ENCODE measurements at regions not wholly inside any gene's neighbourhood (a gene's known extent, or its start where the extent isn't known, plus 50 kb on each side); places are given as distances from the start of the nearest gene placed in this dataset.

DNA sequence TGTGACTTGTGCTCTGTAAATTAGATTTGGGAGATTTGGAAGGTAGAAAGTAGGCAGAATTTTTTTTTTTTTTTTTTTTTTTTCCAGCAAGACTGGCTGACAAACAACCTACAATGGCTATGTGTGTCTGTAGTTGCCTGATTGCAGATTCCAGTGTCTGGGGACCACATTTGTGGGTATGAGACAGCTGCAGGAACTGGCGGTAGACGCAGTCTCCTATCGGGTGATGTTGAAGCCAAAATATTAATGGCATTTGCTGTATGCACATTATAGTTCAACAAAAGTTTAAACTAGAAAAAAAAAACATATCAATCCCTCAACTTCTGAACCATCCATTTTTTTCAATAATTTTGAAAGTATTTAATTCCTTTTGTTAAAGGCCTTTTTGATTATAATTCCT is 665.2 kb downstream of the TOX3 start:
- Histone ChIP-seq H3K27me3 (ENCODE audit: control insufficient read depth, insufficient read depth, low read length, poor library complexity, severe bottlenecking) (no peaks in the 10 kb centered on the region), H3K36me3 (ENCODE audit: control insufficient read depth, insufficient read depth, low read length) (no peaks in the 10 kb centered on the region), H3K4me3 (ENCODE audit: insufficient read depth, low read depth, low read length) (no peak overlapping the region), H3K4me1 (ENCODE audit: control insufficient read depth, insufficient read depth, low read length) (no peaks in the 10 kb centered on the region), H3K9me3 (ENCODE audit: control insufficient read depth, low read length) (no peaks in the 10 kb centered on the region), H3K27ac (ENCODE audit: insufficient read depth, low read depth, low read length, poor library complexity, severe bottlenecking) (no peak overlapping the region)
- WGBS, 2 experiments: 98 to 100% methylated on average over 3 of the region's 3 CpGs

GRCh38 chr16:51880776-51881175 is 666.2 kb downstream of the TOX3 start:
- peaks cover 4% of the 10 kb centered on the region for H3K4me1 ChIP-seq (ENCODE audit: control insufficient read depth, insufficient read depth, low read length)
- H3K27me3 ChIP-seq (ENCODE audit: control insufficient read depth, insufficient read depth, low read length, poor library complexity, severe bottlenecking): no peaks in the 10 kb centered on the region
- no peak overlapping the region for H3K27ac ChIP-seq (ENCODE audit: insufficient read depth, low read depth, low read length, poor library complexity, severe bottlenecking)
- H3K36me3 ChIP-seq (ENCODE audit: control insufficient read depth, insufficient read depth, low read length): no peaks in the 10 kb centered on the region
- no peak overlapping the region for H3K4me3 ChIP-seq (ENCODE audit: insufficient read depth, low read depth, low read length)
- H3K9me3 ChIP-seq (ENCODE audit: control insufficient read depth, low read length): no peaks in the 10 kb centered on the region
- 71 to 72% methylated on average over 4 of the region's 4 CpGs for WGBS, 2 experiments

DNA sequence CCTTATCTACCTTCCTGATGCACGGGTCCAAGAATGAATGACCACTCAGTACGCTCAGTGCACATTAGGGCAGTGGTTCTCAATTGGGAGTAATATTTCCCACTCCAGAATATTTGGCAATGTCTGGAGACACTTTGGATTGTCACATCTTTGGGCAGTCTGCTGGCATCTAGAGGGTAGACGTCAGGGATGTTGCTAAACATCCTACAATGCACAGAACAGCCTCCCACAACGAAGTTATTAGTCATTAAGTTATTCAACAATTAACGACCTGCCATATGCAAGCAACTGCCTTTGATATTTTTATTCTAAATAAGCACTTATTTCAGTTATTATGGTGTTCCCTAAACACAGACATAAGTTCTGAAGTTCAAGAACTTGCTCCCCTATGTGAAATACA is 669.3 kb downstream of the TOX3 start:
- WGBS, 2 experiments: 85 to 87% methylated on average over 5 of the region's 5 CpGs
- no peak overlapping the region for H3K27ac ChIP-seq (ENCODE audit: insufficient read depth, low read depth, low read length, poor library complexity, severe bottlenecking)

GRCh38 chr16:51876934-51877333 is 670.0 kb downstream of the TOX3 start:
- H3K27ac ChIP-seq (ENCODE audit: insufficient read depth, low read depth, low read length, poor library complexity, severe bottlenecking): no peak overlapping the region
- H3K4me1 ChIP-seq (ENCODE audit: control insufficient read depth, insufficient read depth, low read length): peaks cover 7% of the 10 kb centered on the region
- no peaks in the 10 kb centered on the region for H3K27me3 ChIP-seq (ENCODE audit: control insufficient read depth, insufficient read depth, low read length, poor library complexity, severe bottlenecking)
- no peaks in the 10 kb centered on the region for H3K9me3 ChIP-seq (ENCODE audit: control insufficient read depth, low read length)
- H3K4me3 ChIP-seq (ENCODE audit: insufficient read depth, low read depth, low read length): no peak overlapping the region
- 90 to 94% methylated on average over 3 of the region's 3 CpGs for WGBS, 2 experiments
- H3K36me3 ChIP-seq (ENCODE audit: control insufficient read depth, insufficient read depth, low read length): no peaks in the 10 kb centered on the region

More for the DNA sequence above, 669.3 kb downstream of the TOX3 start:
- H3K36me3 ChIP-seq (ENCODE audit: control insufficient read depth, insufficient read depth, low read length): no peaks in the 10 kb centered on the region
- peaks cover 7% of the 10 kb centered on the region for H3K4me1 ChIP-seq (ENCODE audit: control insufficient read depth, insufficient read depth, low read length)
- H3K4me3 ChIP-seq (ENCODE audit: insufficient read depth, low read depth, low read length): no peak overlapping the region
- H3K9me3 ChIP-seq (ENCODE audit: control insufficient read depth, low read length): no peaks in the 10 kb centered on the region
- no peaks in the 10 kb centered on the region for H3K27me3 ChIP-seq (ENCODE audit: control insufficient read depth, insufficient read depth, low read length, poor library complexity, severe bottlenecking)

GRCh38 chr16:51876601-51876875 is 670.4 kb downstream of the TOX3 start:
- no peaks in the 10 kb centered on the region for H3K9me3 ChIP-seq (ENCODE audit: control insufficient read depth, low read length)
- no peak overlapping the region for H3K27ac ChIP-seq (ENCODE audit: insufficient read depth, low read depth, low read length, poor library complexity, severe bottlenecking)
- H3K4me1 ChIP-seq (ENCODE audit: control insufficient read depth, insufficient read depth, low read length): peaks cover 7% of the 10 kb centered on the region
- H3K27me3 ChIP-seq (ENCODE audit: control insufficient read depth, insufficient read depth, low read length, poor library complexity, severe bottlenecking): no peaks in the 10 kb centered on the region
- H3K4me3 ChIP-seq (ENCODE audit: insufficient read depth, low read depth, low read length): no peak overlapping the region
- 71 to 100% methylated on average over 1 to 3 of the region's 3 CpGs for WGBS, 2 experiments
- no peaks in the 10 kb centered on the region for H3K36me3 ChIP-seq (ENCODE audit: control insufficient read depth, insufficient read depth, low read length)

- H3K4me1 ChIP-seq (ENCODE audit: control insufficient read depth, insufficient read depth, low read length): peaks cover 7% of the 10 kb centered on the region
- H3K27me3 ChIP-seq (ENCODE audit: control insufficient read depth, insufficient read depth, low read length, poor library complexity, severe bottlenecking): no peaks in the 10 kb centered on the region
- no peaks in the 10 kb centered on the region for H3K36me3 ChIP-seq (ENCODE audit: control insufficient read depth, insufficient read depth, low read length)
- H3K9me3 ChIP-seq (ENCODE audit: control insufficient read depth, low read length): no peaks in the 10 kb centered on the region
- H3K27ac ChIP-seq (ENCODE audit: insufficient read depth, low read depth, low read length, poor library complexity, severe bottlenecking): no peak overlapping the region
- WGBS, 2 experiments: 69 to 70% methylated on average over 18 of the region's 18 CpGs
- H3K4me3 ChIP-seq (ENCODE audit: insufficient read depth, low read depth, low read length): no peak overlapping the region
Observed at GRCh38 chr16:51875834-51876600, 670.9 kb downstream of the TOX3 start.

GRCh38 chr16:51872524-51872923 is 674.4 kb downstream of the TOX3 start:
- Histone ChIP-seq H3K4me1 (ENCODE audit: control insufficient read depth, insufficient read depth, low read length) (peaks cover 7% of the 10 kb centered on the region), H3K9me3 (ENCODE audit: control insufficient read depth, low read length) (no peaks in the 10 kb centered on the region), H3K36me3 (ENCODE audit: control insufficient read depth, insufficient read depth, low read length) (no peaks in the 10 kb centered on the region), H3K27me3 (ENCODE audit: control insufficient read depth, insufficient read depth, low read length, poor library complexity, severe bottlenecking) (no peaks in the 10 kb centered on the region), H3K4me3 (ENCODE audit: insufficient read depth, low read depth, low read length) (no peak overlapping the region), H3K27ac (ENCODE audit: insufficient read depth, low read depth, low read length, poor library complexity, severe bottlenecking) (no peak overlapping the region)

GRCh38 chr16:51870296-51870854 is 676.6 kb downstream of the TOX3 start:
- Histone ChIP-seq H3K4me3 (ENCODE audit: insufficient read depth, low read depth, low read length) (no peak overlapping the region), H3K27ac (ENCODE audit: insufficient read depth, low read depth, low read length, poor library complexity, severe bottlenecking) (no peak overlapping the region), H3K4me1 (ENCODE audit: control insufficient read depth, insufficient read depth, low read length) (peaks cover 10% of the 10 kb centered on the region), H3K36me3 (ENCODE audit: control insufficient read depth, insufficient read depth, low read length) (no peaks in the 10 kb centered on the region), H3K9me3 (ENCODE audit: control insufficient read depth, low read length) (no peaks in the 10 kb centered on the region), H3K27me3 (ENCODE audit: control insufficient read depth, insufficient read depth, low read length, poor library complexity, severe bottlenecking) (no peaks in the 10 kb centered on the region)
- WGBS, 2 experiments: 92 to 93% methylated on average over 2 of the region's 2 CpGs

GRCh38 chr16:51869176-51869575 is 677.8 kb downstream of the TOX3 start:
- H3K4me3 ChIP-seq (ENCODE audit: insufficient read depth, low read depth, low read length): no peak overlapping the region
- no peak overlapping the region for H3K27ac ChIP-seq (ENCODE audit: insufficient read depth, low read depth, low read length, poor library complexity, severe bottlenecking)
- 92 to 100% methylated on average over 1 of the region's 1 CpG for WGBS, 2 experiments
- peaks cover 10% of the 10 kb centered on the region for H3K4me1 ChIP-seq (ENCODE audit: control insufficient read depth, insufficient read depth, low read length)
- no peaks in the 10 kb centered on the region for H3K36me3 ChIP-seq (ENCODE audit: control insufficient read depth, insufficient read depth, low read length)
- H3K27me3 ChIP-seq (ENCODE audit: control insufficient read depth, insufficient read depth, low read length, poor library complexity, severe bottlenecking): no peaks in the 10 kb centered on the region
- H3K9me3 ChIP-seq (ENCODE audit: control insufficient read depth, low read length): no peaks in the 10 kb centered on the region

DNA sequence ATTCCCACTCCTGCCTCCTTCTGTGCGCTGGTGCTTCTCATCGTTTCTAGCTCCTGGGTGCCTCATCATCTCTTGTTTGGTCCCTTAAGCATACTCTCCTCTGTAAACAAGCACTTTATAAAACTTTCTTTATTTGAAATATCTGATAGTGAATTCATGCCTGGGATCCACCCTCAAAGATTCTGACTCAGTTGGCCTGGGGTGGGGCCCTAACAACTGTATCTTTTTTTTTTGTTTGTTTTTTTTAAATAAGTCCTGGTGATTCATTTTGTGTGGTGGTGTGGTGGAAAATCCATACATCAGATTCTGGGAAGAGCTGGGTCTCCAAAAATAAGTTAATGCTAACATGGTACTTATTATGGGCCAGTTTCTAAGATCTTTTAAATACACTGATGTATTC is 678.3 kb downstream of the TOX3 start:
- H3K9me3 ChIP-seq (ENCODE audit: control insufficient read depth, low read length): no peaks in the 10 kb centered on the region
- H3K4me3 ChIP-seq (ENCODE audit: insufficient read depth, low read depth, low read length): no peak overlapping the region
- WGBS, 2 experiments: 94 to 96% methylated on average over 2 of the region's 2 CpGs
- H3K27ac ChIP-seq (ENCODE audit: insufficient read depth, low read depth, low read length, poor library complexity, severe bottlenecking): no peak overlapping the region
- H3K36me3 ChIP-seq (ENCODE audit: control insufficient read depth, insufficient read depth, low read length): no peaks in the 10 kb centered on the region
- H3K27me3 ChIP-seq (ENCODE audit: control insufficient read depth, insufficient read depth, low read length, poor library complexity, severe bottlenecking): no peaks in the 10 kb centered on the region
- peaks cover 10% of the 10 kb centered on the region for H3K4me1 ChIP-seq (ENCODE audit: control insufficient read depth, insufficient read depth, low read length)
